B cell (primary cell): ENCODE measurements at regions not wholly inside any gene's neighbourhood (a gene's known extent, or its start where the extent isn't known, plus 50 kb on each side); places are given as distances from the start of the nearest gene placed in this dataset.
A peak's percentile ranks its signal among the peaks of the same experiment; 100 is the strongest.

Source experiments
- ATAC-seq: fragments of 200-7000 bp; cut with Tn5 transposase; one replicate; pipeline ENCODE4 v1.10.0; 2021; ENCODE audit warnings: low read depth, mild to moderate bottlenecking, moderate number of reproducible peaks, moderate library complexity
- CTCF ChIA-PET: fragments of 350-600 bp; sonication (Branson Sonifier 250); formaldehyde crosslinking; loops from one replicate; lab custom pipeline; 2021; ENCODE audit warnings: antibody characterized with exemption, inconsistent platforms; lab: Charles Lee
- POLR2A ChIA-PET: fragments of 350-600 bp; sonication (Branson Sonifier 250); formaldehyde crosslinking; loops from one replicate; lab custom pipeline; 2021; ENCODE audit warnings: antibody characterized with exemption; lab: Charles Lee
- DNase-seq: peaks from one replicate; pipeline ENCODE4 v3.0.0; 2013
- H2AFZ ChIP-seq: 2 replicates; pipeline ENCODE4 v1.6.1; 2012; ENCODE audit warnings: mild to moderate bottlenecking, low read depth, low read length; ENCODE audit not compliant: insufficient read depth, poor library complexity, severe bottlenecking
- H3K27ac ChIP-seq, 2 donors: 1 replicate in 1 of 2; 2 replicates in 1 of 2; pipeline ENCODE4 v1.5.1; 2012 to 2013; ENCODE audit warnings: low read length in 2 of 2, mild to moderate bottlenecking in 2 of 2, moderate library complexity in 1 of 2
- H3K27me3 ChIP-seq, 4 experiments: fragments of 200-600 bp in 1 of 4; sonication (generic) in 1 of 4; replicated peaks in 1 of 4; 1 replicate in 2 of 4; 2 replicates in 2 of 4; pipeline versions ENCODE4 v1.6.1 to v1.7.0; 2013 to 2016; ENCODE audit warnings: low read length in 3 of 4, mild to moderate bottlenecking in 2 of 4, mixed read lengths in 1 of 4, moderate library complexity in 1 of 4; ENCODE audit not compliant: insufficient read depth in 4 of 4, control insufficient read depth in 3 of 4; ENCODE audit errors: control extremely low read depth in 1 of 4
- H3K36me3 ChIP-seq, 2 experiments: replicated peaks in 1 of 2; 1 replicate in 1 of 2; 2 replicates in 1 of 2; pipeline versions ENCODE4 v1.6.1 to v1.7.1; 2013; ENCODE audit warnings: low read length in 1 of 2; ENCODE audit not compliant: insufficient read depth in 2 of 2, control insufficient read depth in 1 of 2; ENCODE audit errors: control extremely low read depth in 1 of 2, extremely low read depth in 1 of 2
- H3K4me1 ChIP-seq, 2 donors: fragments of 200-600 bp in 1 of 2; sonication (generic) in 1 of 2; 1 replicate in 1 of 2; 2 replicates in 1 of 2; pipeline versions ENCODE4 v1.5.1 to v1.6.1; 2013 to 2017; ENCODE audit warnings: low read length in 2 of 2; ENCODE audit not compliant: control insufficient read depth in 2 of 2, insufficient read depth in 2 of 2
- H3K4me2 ChIP-seq: replicated peaks from 2 replicates; pipeline ENCODE3; 2012; ENCODE audit warnings: mild to moderate bottlenecking, low read depth, low read length; ENCODE audit not compliant: poor library complexity, severe bottlenecking
- H3K4me3 ChIP-seq, 5 experiments: fragments of 200-600 bp in 1 of 5; sonication (generic) in 1 of 5; 1 replicate in 3 of 5; 2 replicates in 2 of 5; pipeline versions ENCODE4 v1.5.1 to v1.7.0; 2011 to 2016; ENCODE audit warnings: low read length in 4 of 5, mild to moderate bottlenecking in 4 of 5, low read depth in 2 of 5, control low read depth in 1 of 5, moderate library complexity in 1 of 5; ENCODE audit not compliant: insufficient read depth in 1 of 5; ENCODE audit errors: control extremely low read depth in 1 of 5, extremely low read depth in 1 of 5
- H3K79me2 ChIP-seq: fragments of 200-600 bp; sonication (generic); one replicate; pipeline ENCODE4 v1.6.0; 2016; ENCODE audit warnings: low read length; ENCODE audit not compliant: control insufficient read depth, insufficient read depth
- H3K9ac ChIP-seq: fragments of 200-600 bp; sonication (generic); 2 replicates; pipeline ENCODE4 v1.6.1; 2017; ENCODE audit warnings: mild to moderate bottlenecking, low read length, moderate library complexity
- H3K9me3 ChIP-seq, 3 donors: one replicate each; pipeline versions ENCODE4 v1.6.1 to v1.7.1; 2013; ENCODE audit warnings: low read length in 2 of 3; ENCODE audit not compliant: control insufficient read depth in 2 of 3, insufficient read depth in 1 of 3; ENCODE audit errors: control extremely low read depth in 1 of 3
- H4K20me1 ChIP-seq: 2 replicates; pipeline ENCODE4 v1.6.0; 2012; ENCODE audit warnings: mild to moderate bottlenecking, low read length; ENCODE audit not compliant: insufficient read depth, control insufficient read depth, poor library complexity, severe bottlenecking
- H3K27ac Mint-ChIP-seq: one replicate; pipeline ENCODE4 v1.8.0; 2021; ENCODE audit warnings: mixed read lengths
- H3K27me3 Mint-ChIP-seq: one replicate; pipeline ENCODE4 v1.8.0; 2021; ENCODE audit warnings: mixed read lengths
- H3K4me1 Mint-ChIP-seq: one replicate; pipeline ENCODE4 v1.8.0; 2021; ENCODE audit warnings: mixed read lengths
- H3K4me3 Mint-ChIP-seq: one replicate; pipeline ENCODE4 v1.8.0; 2021; ENCODE audit warnings: mixed read lengths
- H3K9me3 Mint-ChIP-seq: one replicate; pipeline ENCODE4 v1.8.0; 2022; ENCODE audit warnings: mixed read lengths; ENCODE audit not compliant: insufficient read depth
- EZH2 ChIP-seq: IDR thresholded peaks from 2 replicates; pipeline ENCODE4 v1.6.1; 2012; ENCODE audit warnings: borderline replicate concordance, low read depth, mild to moderate bottlenecking, moderate library complexity, low read length; ENCODE audit not compliant: insufficient read depth, poor library complexity, severe bottlenecking
- WGBS: methylation state at CpG from one replicate; pipeline ENCODE4 v1.1.5; 2013; ENCODE audit warnings: missing lambda C conversion rate; ENCODE audit not compliant: insufficient coverage; 5-methylcytosine and 5-hydroxymethylcytosine counted together
- intact Hi-C: fragments of 100-400 bp; cut with micrococcal nuclease; formaldehyde crosslinking; loops from one replicate; pipeline ENCODE4 v1.10.0; 2022
- TF ChIP-seq, protein P1 (sequence below): fragments of 200-600 bp; IDR thresholded peaks from one replicate; pipeline ENCODE4 v1.8.0; 2022; ENCODE audit warnings: antibody characterized with exemption, mild to moderate bottlenecking

DNA sequence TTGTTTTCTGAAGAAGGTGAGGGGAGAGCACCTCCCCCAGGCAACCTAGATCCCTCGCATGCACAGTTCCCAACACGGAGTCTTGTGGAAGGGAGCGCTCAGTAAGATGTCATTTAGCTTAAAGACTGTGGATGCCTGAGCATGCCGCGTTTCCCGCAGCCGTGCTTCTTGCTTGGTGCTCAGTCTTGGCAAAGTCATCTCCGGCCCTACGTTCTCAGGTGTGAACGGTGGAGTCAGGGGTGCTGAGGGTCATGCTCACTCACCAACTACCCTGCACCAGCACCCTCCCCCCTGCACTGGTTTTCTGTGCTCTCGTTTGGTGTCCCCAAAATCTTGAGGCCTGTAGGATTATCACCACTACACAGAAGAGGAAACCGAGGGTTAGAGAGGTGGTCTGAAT lies 202.1 kb downstream of the RHOU start:
- no peak overlapping the region for H3K4me3 ChIP-seq
- POLR2A ChIA-PET, result no interaction called here
- intact Hi-C loops, result no loop called here
- no peak overlapping the region for H3K4me2 ChIP-seq
- H3K4me1 ChIP-seq, result peaks cover 0 to 6% of the 10 kb centered on the region in 2 donors
- no peak overlapping the region for H3K27ac Mint-ChIP-seq
- H3K4me1 Mint-ChIP-seq, result peaks cover 3% of the 10 kb centered on the region
- CTCF ChIA-PET, result no interaction called here
- TF ChIP-seq, protein P1, sequence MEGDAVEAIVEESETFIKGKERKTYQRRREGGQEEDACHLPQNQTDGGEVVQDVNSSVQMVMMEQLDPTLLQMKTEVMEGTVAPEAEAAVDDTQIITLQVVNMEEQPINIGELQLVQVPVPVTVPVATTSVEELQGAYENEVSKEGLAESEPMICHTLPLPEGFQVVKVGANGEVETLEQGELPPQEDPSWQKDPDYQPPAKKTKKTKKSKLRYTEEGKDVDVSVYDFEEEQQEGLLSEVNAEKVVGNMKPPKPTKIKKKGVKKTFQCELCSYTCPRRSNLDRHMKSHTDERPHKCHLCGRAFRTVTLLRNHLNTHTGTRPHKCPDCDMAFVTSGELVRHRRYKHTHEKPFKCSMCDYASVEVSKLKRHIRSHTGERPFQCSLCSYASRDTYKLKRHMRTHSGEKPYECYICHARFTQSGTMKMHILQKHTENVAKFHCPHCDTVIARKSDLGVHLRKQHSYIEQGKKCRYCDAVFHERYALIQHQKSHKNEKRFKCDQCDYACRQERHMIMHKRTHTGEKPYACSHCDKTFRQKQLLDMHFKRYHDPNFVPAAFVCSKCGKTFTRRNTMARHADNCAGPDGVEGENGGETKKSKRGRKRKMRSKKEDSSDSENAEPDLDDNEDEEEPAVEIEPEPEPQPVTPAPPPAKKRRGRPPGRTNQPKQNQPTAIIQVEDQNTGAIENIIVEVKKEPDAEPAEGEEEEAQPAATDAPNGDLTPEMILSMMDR, result no peak
- TF ChIP-seq EZH2, result no peak
- no peak overlapping the region for H3K4me3 Mint-ChIP-seq
- no peak for DNase-seq
- no peak for ATAC-seq
- no peak overlapping the region for H3K9ac ChIP-seq
- H3K27me3 Mint-ChIP-seq, result peaks cover 16% of the 10 kb centered on the region
- H3K36me3 ChIP-seq, result no peaks in the 10 kb centered on the region
- no peaks in the 10 kb centered on the region for H3K9me3 Mint-ChIP-seq
- no peaks in the 10 kb centered on the region for H3K79me2 ChIP-seq
- H4K20me1 ChIP-seq, result no peaks in the 10 kb centered on the region
- no peak overlapping the region for H2AFZ ChIP-seq
- H3K9me3 ChIP-seq, result no peaks in the 10 kb centered on the region
- peaks cover 0 to 4% (median under 1%) of the 10 kb centered on the region in 4 experiments for H3K27me3 ChIP-seq
- WGBS, result 100% methylated on average over 6 of the region's 12 CpGs
- H3K27ac ChIP-seq, result no peak overlapping the region

DNA sequence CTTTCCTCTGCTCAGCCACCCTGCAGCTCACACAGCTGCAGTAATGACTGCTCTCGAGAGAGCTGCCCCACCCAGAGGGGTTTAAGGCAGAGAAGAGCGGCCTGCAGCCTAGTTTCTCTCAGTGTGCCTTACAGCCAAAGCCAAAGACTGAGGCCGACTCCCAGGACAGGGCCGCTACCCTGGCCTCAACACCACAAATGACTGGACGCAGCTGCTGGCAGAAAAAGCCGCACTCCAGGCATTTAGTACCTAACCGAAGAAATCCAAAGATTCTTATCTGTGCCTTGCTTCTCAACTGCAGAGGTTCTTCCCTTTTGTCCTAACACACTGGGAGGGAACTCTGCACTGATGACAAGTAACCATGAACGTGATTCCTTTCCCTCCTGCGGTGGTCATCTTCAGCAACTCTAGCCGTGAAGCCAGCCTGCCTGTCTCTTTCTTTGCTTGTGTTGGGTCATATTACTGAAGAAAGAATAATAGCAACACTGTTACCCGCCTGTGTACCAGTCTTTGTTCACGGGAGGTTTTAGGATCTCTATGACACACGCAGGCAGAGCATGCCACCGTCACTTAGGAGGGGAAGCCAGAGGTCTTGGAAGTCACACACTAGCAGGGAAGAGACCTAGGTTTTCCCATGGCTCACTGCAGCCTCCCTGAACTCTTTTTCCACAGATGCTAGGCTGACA lies 202.7 kb downstream of the RHOU start:
- Histone ChIP-seq H3K27ac (no peak overlapping the region), H3K9me3 (no peaks in the 10 kb centered on the region), H3K4me2 (no peak overlapping the region), H4K20me1 (no peaks in the 10 kb centered on the region), H3K4me3 (no peak overlapping the region), H3K4me1 (peaks cover 0 to 6% of the 10 kb centered on the region in 2 donors), H2AFZ (peak overlapping the region; percentile 46), H3K9ac (no peak overlapping the region), H3K27me3 (peaks cover 0 to 4% (median under 1%) of the 10 kb centered on the region in 4 experiments), H3K36me3 (no peaks in the 10 kb centered on the region), H3K79me2 (no peaks in the 10 kb centered on the region)
- TF ChIP-seq EZH2, result no peak
- TF ChIP-seq, protein P1, result no peak
- intact Hi-C loops, result no loop called here
- H3K27ac Mint-ChIP-seq, result no peak overlapping the region
- DNase-seq (no peak), ATAC-seq (no peak)
- H3K27me3 Mint-ChIP-seq, result peaks cover 18% of the 10 kb centered on the region
- ChIA-PET POLR2A (no interaction called here), CTCF (no interaction called here)
- H3K9me3 Mint-ChIP-seq, result no peaks in the 10 kb centered on the region
- 69% methylated on average over 8 of the region's 14 CpGs for WGBS
- peaks cover 3% of the 10 kb centered on the region for H3K4me1 Mint-ChIP-seq
- H3K4me3 Mint-ChIP-seq, result no peak overlapping the region
